AG04449 (cell line): ENCODE measurements at regions not wholly inside any gene's neighbourhood (a gene's known extent, or its start where the extent isn't known, plus 50 kb on each side); places are given as distances from the start of the nearest gene placed in this dataset.

ENCODE experiments used
- CTCF ChIA-PET: fragments of 350-600 bp; formaldehyde crosslinking; extraction: SDS; loops from one replicate; lab custom pipeline; 2021; ENCODE audit warnings: antibody characterized with exemption; lab: Yijun Ruan, JAX
- POLR2A ChIA-PET: fragments of 400-600, 350-600 bp; formaldehyde crosslinking; extraction: SDS; loops from one replicate; lab custom pipeline; 2020; ENCODE audit warnings: antibody characterized with exemption, inconsistent platforms; lab: Yijun Ruan, JAX
- DNase-seq: peaks from one replicate; pipeline ENCODE4 v3.0.0-alpha.2; 2010; ENCODE audit warnings: low read depth, low spot score
- H3K4me3 ChIP-seq: 2 replicates; pipeline ENCODE4 v1.5.1; 2011; ENCODE audit warnings: low read depth, mild to moderate bottlenecking, control low read depth, low read length
- CTCF ChIP-seq: IDR thresholded peaks from one replicate; pipeline ENCODE4 v1.5.1; 2011; ENCODE audit warnings: mild to moderate bottlenecking, moderate library complexity, low read length, control low read depth, inconsistent platforms; ENCODE audit not compliant: insufficient read depth; ENCODE audit errors: missing control alignments

- ChIA-PET CTCF (interaction anchor here (1.0 to 1.5 kb wide), 4 partner anchors 8 to 181 kb away, joined by 3 to 4 read pairs (median 4); no protein-coding TSS in a partner anchor), POLR2A (interaction anchor here (0.9 to 1.5 kb wide), 2 partner anchors 29 to 117 kb away, joined by 6 to 7 read pairs; no protein-coding TSS in a partner anchor)
- peak; percentile 53 for DNase-seq
- peak overlapping the region; percentile 36; the same call in 1 of the 2 replicates for H3K4me3 ChIP-seq
- no peak for TF ChIP-seq CTCF
Observed at GRCh38 chr4:56757821-56758411, 63.6 kb downstream of the SPINK2 start.

- TF ChIP-seq CTCF, result no peak
- ChIA-PET CTCF (interaction anchor here (1.2 to 1.5 kb wide), 2 partner anchors 8 to 116 kb away, joined by 3 read pairs; no protein-coding TSS in a partner anchor), POLR2A (interaction anchor here (1.5 kb wide), 1 partner anchor 117 kb away, joined by 7 read pairs; no protein-coding TSS in a partner anchor)
- no peak overlapping the region; the same call in 1 of the 2 replicates for H3K4me3 ChIP-seq
- DNase-seq, result no peak
Observed at GRCh38 chr4:56757261-56757746, 64.2 kb downstream of the SPINK2 start.

- ChIA-PET CTCF (interaction anchor here (1.4 kb wide), 1 partner anchor 8 kb away, joined by 3 read pairs; no protein-coding TSS in a partner anchor), POLR2A (no interaction called here)
- no peak for TF ChIP-seq CTCF
- no peak overlapping the region for H3K4me3 ChIP-seq
- DNase-seq, result no peak
Observed at GRCh38 chr4:56755901-56756300, 65.6 kb downstream of the SPINK2 start.

GRCh38 chr4:56752985-56753384 is 68.5 kb downstream of the SPINK2 start:
- CTCF ChIA-PET, result no interaction called here
- no peak for TF ChIP-seq CTCF
- DNase-seq, result no peak

GRCh38 chr4:56750231-56750630 is 69.1 kb upstream of the HOPX start:
- no peak overlapping the region for H3K4me3 ChIP-seq
- TF ChIP-seq CTCF, result no peak
- ChIA-PET CTCF (interaction anchor here (1.1 kb wide), 1 partner anchor 8 kb away, joined by 3 read pairs; no protein-coding TSS in a partner anchor), POLR2A (no interaction called here)
- DNase-seq, result no peak

More at GRCh38 chr4:56752985-56753384, 68.5 kb downstream of the SPINK2 start:
- H3K4me3 ChIP-seq, result no peak overlapping the region
- POLR2A ChIA-PET, result no interaction called here

GRCh38 chr4:56748271-56748670 is 67.2 kb upstream of the HOPX start:
- DNase-seq, result no peak
- no peak for TF ChIP-seq CTCF
- no peak overlapping the region for H3K4me3 ChIP-seq
- ChIA-PET POLR2A (no interaction called here), CTCF (no interaction called here)
